HL-60 (cell line): ENCODE measurements at regions not wholly inside any gene's neighbourhood (a gene's known extent, or its start where the extent isn't known, plus 50 kb on each side); places are given as distances from the start of the nearest gene placed in this dataset.

ENCODE experiments used
- DNase-seq, 2 experiments: peaks; one replicate each; pipeline ENCODE4 v3.0.0-alpha.2; 2010 to 2020; ENCODE audit warnings: low read depth in 1 of 2, low spot score in 1 of 2
- H3K27ac ChIP-seq: fragments of 250-450 bp; sonication (Bioruptor Pico); replicated peaks from 2 replicates; pipeline ENCODE4 v1.5.1; 2020; ENCODE audit warnings: mild to moderate bottlenecking, moderate library complexity
- H3K27me3 ChIP-seq: fragments of 250-450 bp; sonication (Bioruptor Pico); 2 replicates; pipeline ENCODE4 v1.5.1; 2021; ENCODE audit warnings: mild to moderate bottlenecking, moderate library complexity; ENCODE audit not compliant: insufficient read depth, poor library complexity, severe bottlenecking
- H3K4me3 ChIP-seq: replicated peaks from 2 replicates; pipeline ENCODE4 v1.5.1; 2011; ENCODE audit warnings: mild to moderate bottlenecking, control low read depth, low read length; ENCODE audit not compliant: insufficient read depth
- GABPA ChIP-seq: IDR thresholded peaks from 2 replicates; pipeline ENCODE4 v1.6.1; 2012; ENCODE audit warnings: low read depth
- POLR2AphosphoS5 ChIP-seq: IDR thresholded peaks from 2 replicates; pipeline ENCODE4 v1.6.1; 2012; ENCODE audit warnings: low read depth
- SPI1 ChIP-seq: IDR thresholded peaks from 2 replicates; pipeline ENCODE4 v1.6.1; 2012; ENCODE audit warnings: low read depth, mild to moderate bottlenecking, borderline replicate concordance
- TF ChIP-seq, protein P1 (sequence below): IDR thresholded peaks from 2 replicates; pipeline ENCODE4 v1.6.1; 2012; ENCODE audit warnings: low read depth; ENCODE audit not compliant: insufficient replicate concordance
- TF ChIP-seq, protein P2 (sequence below): IDR thresholded peaks from one replicate; pipeline ENCODE4 v1.5.1; 2011; ENCODE audit warnings: low read length, control low read depth, inconsistent platforms; ENCODE audit not compliant: insufficient read depth

DNA sequence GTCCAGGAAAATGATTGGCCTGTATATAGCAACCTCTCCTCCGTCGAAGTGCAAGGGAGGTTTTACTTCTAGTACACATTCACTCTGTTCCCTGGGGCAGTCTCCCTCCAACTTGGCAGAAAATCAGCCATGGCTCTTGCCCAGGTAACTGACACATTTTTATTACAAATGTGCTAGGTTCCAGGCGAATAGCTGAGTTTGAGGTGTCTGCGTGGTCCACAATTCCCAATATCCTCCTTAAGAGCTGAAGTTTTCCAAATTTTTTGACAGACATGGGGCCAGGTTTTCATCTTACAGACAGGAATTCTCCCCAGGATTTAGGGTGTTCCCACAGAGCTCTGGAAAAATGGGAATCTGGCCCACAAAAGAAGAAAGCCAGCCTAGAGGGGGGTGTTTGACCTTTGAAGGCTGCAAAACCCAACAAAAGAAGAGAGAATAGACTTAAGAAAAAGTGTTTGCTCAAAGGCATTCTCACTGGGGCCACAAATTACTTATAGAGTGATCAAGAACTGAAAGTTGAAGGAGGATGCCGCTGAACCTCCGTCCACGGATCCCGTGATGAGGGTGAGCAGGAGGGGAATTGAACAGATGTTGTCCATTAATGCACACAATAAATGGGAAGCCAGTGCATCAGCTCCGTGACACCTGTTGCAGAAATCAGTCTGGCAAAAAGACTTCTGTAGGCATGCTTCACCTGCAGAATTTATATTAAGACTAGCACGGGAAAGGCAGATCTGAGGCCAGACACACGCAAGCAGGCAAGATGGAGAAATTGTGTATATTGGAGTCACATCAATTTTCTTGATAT, 242.3 kb upstream of the COPS8 start:
- DNase-seq, result no peak
- H3K4me3 ChIP-seq, result no peak overlapping the region
- TF ChIP-seq, protein P1, sequence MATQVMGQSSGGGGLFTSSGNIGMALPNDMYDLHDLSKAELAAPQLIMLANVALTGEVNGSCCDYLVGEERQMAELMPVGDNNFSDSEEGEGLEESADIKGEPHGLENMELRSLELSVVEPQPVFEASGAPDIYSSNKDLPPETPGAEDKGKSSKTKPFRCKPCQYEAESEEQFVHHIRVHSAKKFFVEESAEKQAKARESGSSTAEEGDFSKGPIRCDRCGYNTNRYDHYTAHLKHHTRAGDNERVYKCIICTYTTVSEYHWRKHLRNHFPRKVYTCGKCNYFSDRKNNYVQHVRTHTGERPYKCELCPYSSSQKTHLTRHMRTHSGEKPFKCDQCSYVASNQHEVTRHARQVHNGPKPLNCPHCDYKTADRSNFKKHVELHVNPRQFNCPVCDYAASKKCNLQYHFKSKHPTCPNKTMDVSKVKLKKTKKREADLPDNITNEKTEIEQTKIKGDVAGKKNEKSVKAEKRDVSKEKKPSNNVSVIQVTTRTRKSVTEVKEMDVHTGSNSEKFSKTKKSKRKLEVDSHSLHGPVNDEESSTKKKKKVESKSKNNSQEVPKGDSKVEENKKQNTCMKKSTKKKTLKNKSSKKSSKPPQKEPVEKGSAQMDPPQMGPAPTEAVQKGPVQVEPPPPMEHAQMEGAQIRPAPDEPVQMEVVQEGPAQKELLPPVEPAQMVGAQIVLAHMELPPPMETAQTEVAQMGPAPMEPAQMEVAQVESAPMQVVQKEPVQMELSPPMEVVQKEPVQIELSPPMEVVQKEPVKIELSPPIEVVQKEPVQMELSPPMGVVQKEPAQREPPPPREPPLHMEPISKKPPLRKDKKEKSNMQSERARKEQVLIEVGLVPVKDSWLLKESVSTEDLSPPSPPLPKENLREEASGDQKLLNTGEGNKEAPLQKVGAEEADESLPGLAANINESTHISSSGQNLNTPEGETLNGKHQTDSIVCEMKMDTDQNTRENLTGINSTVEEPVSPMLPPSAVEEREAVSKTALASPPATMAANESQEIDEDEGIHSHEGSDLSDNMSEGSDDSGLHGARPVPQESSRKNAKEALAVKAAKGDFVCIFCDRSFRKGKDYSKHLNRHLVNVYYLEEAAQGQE, result no peak
- H3K27me3 ChIP-seq, result no peaks in the 10 kb centered on the region
- H3K27ac ChIP-seq, result no peak overlapping the region

DNA sequence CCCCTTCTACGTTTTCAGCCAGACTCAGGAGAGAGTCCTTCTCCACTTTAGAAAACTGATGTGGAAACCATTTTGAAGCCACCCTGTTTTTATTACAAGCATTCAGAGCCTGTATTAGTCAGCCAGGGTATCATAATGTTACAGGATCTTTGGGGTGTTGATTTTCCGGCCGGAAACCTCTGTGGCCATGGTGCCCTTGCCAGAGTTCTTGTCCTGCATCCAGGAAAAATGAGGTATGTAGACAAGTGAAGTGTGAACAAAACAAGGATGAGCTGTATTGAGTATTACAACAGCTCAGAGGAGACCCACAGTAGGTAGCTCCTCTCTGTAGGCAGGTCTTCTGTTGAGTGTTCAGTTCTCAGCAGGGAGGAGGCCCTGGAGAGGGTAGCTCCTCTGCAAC, 241.0 kb upstream of the COPS8 start:
- Histone ChIP-seq H3K4me3 (no peak overlapping the region), H3K27me3 (no peaks in the 10 kb centered on the region), H3K27ac (no peak overlapping the region)
- no peak for DNase-seq
- TF ChIP-seq, protein P1, result no peak
- TF ChIP-seq SPI1, result no peak

DNA sequence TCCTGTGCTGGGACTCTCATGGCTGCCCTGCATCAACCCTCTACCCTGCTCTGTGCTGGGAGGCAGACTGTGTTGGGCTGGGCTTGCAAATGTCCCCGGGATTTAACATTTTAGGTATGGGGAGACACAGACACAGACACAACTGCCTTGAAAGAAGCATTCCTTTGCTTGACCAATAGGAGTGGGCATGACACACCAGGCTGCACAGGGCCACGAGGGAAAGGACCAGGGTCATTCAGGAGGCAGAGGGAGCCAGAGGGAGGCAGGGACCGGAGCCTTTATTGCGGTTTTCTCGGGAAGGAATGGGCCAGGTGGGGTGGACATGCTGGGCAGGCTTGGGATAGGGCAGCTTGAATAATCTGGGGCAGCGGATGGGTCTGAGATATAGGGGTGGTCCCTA, 238.7 kb upstream of the COPS8 start:
- DNase-seq, result no peak
- no peak overlapping the region for H3K27ac ChIP-seq
- no peak overlapping the region for H3K4me3 ChIP-seq
- no peaks in the 10 kb centered on the region for H3K27me3 ChIP-seq
- TF ChIP-seq POLR2AphosphoS5 (no peak), SPI1 (no peak), GABPA (no peak)
- TF ChIP-seq, protein P2, sequence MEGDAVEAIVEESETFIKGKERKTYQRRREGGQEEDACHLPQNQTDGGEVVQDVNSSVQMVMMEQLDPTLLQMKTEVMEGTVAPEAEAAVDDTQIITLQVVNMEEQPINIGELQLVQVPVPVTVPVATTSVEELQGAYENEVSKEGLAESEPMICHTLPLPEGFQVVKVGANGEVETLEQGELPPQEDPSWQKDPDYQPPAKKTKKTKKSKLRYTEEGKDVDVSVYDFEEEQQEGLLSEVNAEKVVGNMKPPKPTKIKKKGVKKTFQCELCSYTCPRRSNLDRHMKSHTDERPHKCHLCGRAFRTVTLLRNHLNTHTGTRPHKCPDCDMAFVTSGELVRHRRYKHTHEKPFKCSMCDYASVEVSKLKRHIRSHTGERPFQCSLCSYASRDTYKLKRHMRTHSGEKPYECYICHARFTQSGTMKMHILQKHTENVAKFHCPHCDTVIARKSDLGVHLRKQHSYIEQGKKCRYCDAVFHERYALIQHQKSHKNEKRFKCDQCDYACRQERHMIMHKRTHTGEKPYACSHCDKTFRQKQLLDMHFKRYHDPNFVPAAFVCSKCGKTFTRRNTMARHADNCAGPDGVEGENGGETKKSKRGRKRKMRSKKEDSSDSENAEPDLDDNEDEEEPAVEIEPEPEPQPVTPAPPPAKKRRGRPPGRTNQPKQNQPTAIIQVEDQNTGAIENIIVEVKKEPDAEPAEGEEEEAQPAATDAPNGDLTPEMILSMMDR, result no peak
- TF ChIP-seq, protein P1, result no peak

DNA sequence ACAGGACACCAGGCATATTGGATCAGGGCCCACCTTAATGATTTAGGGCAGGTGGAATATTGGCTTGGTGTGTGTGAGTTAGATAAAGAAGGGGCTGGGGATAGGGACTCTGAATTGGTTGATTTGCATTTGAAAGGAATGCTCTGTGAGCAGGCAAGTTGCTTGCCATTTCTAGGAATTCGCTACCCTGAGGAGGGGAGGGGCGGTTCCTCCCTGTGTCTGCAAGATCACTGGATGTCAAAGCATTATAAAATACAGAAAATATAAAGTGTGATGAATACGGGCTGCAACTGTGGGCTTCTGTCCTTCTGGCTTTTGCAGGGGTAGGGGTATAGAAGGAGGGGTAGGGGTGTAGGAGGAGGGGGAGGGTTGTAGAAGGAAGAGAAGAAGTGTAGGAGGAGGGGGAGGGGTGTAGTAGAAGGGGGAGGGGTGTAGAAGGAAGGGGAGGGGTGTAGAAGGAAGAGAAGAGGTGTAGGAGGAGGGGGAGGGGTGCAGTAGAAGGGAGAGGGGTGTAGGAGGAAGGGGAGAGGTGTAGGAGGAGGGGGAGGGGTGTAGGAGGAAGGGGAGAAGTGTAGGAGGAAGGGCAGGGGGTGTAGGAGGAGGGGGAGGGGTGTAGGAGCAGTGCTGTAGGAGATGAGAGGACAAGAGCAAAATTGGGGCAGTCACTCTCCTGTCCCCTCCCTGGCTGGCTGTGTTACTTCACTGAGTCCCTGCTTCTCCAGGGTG, 238.0 kb upstream of the COPS8 start:
- no peak overlapping the region for H3K27ac ChIP-seq
- H3K27me3 ChIP-seq, result no peaks in the 10 kb centered on the region
- TF ChIP-seq, protein P2, result no peak
- TF ChIP-seq POLR2AphosphoS5, result no peak
- no peak for TF ChIP-seq GABPA
- no peak for DNase-seq
- H3K4me3 ChIP-seq, result no peak overlapping the region
